ENCODE measurements at regions not wholly inside any gene's neighbourhood (a gene's known extent, or its start where the extent isn't known, plus 50 kb on each side); places are given as distances from the start of the nearest gene placed in this dataset.

DNA sequence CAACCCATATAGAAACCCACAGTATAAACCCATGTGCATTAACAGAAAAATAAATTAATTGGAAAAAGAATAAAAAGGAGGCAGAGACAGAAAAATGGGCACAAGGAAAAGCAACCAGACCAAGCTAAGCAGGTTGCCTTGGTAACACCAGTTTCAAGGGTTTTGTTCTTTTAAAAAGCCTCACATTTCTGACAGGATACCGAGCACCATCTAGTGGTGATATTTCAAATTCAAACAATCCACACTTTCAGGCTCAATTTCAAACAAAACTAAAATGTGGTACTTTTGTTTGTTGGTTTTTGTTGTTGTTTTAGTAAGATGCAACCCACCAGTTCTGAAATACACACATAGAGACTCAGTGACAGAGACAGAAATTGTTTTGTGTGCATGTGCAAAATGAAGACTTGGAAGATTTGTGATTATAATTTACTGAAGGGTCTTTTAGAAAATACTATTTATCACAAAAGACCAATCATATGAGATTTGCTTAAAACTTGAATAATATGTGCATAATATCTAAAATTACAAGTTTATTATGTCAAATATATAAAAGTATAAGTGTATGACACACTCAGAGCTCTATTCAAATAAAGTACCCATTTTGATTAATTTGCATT, 318.2 kb downstream of the SLCO4C1 start:
- Histone ChIP-seq H3K36me3 (ENCODE audit: control insufficient read depth in 2 of 2, extremely low read depth in 1 of 2, insufficient read depth in 2 of 2, low read length in 2 of 2) (no peaks in the 10 kb centered on the region), H3K4me3 (replicated peaks in 1 of 3; ENCODE audit: insufficient read depth in 1 of 3, low read depth in 1 of 3, low read length in 3 of 3) (no peak overlapping the region), H3K9me3 (replicated peaks; ENCODE audit: control insufficient read depth, insufficient read depth, low read length) (no peaks in the 10 kb centered on the region), H3K9ac (replicated peaks; ENCODE audit: extremely low read depth, insufficient read depth, low read length) (no peak overlapping the region), H3K9me1 (replicated peaks; ENCODE audit: control insufficient read depth, extremely low read depth, insufficient read depth, low read length) (no peaks in the 10 kb centered on the region), H3K79me2 (ENCODE audit: control insufficient read depth, insufficient read depth, low read length) (no peaks in the 10 kb centered on the region), H3K27me3 (ENCODE audit: control insufficient read depth in 2 of 2, insufficient read depth in 2 of 2, low read length in 2 of 2) (no peaks in the 10 kb centered on the region), H3K4me2 (ENCODE audit: insufficient read depth, low read length) (no peak overlapping the region), H4K20me1 (replicated peaks; ENCODE audit: control insufficient read depth, extremely low read depth, insufficient read depth, low read length) (no peaks in the 10 kb centered on the region), H3K4me1 (ENCODE audit: control insufficient read depth, extremely low read depth, insufficient read depth, low read length) (no peaks in the 10 kb centered on the region), H2AFZ (ENCODE audit: low read depth, low read length) (no peak overlapping the region), H3K27ac (ENCODE audit: insufficient read depth, low read depth, low read length) (no peak overlapping the region)
- DNase-seq (ENCODE audit: low read depth, low spot score) (peak; percentile 43), FAIRE-seq (peak; percentile 88)
- POLR2A ChIA-PET = no interaction called here
- no TSS peak for BruUV-seq (replicated peaks)
- intact Hi-C loops (cut with micrococcal nuclease) (loop anchor here (1.0 kb wide), 1 partner anchor 36 kb away; no protein-coding TSS in a partner anchor), dilution Hi-C loops (cut with MboI; ENCODE audit: extremely low pct_ligation_motif_present, low sequenced_read_pairs) (no loop called here)
- TF ChIP-seq POLR2AphosphoS5 (IDR thresholded peaks at IDR 0.05; ENCODE audit: insufficient read depth, low read depth, low read length) (no peak), GATA2 (IDR thresholded peaks at IDR 0.05; ENCODE audit: insufficient read depth, insufficient read length, low read depth, low read length) (no peak), FOS (IDR thresholded peaks at IDR 0.05; ENCODE audit: borderline replicate concordance, insufficient read depth, low read length) (no peak), JUN (IDR thresholded peaks at IDR 0.05; ENCODE audit: borderline replicate concordance, insufficient read depth, insufficient read length, low read depth) (no peak), EZH2 (IDR thresholded peaks at IDR 0.05; ENCODE audit: borderline replicate concordance, low read depth, low read length, severe bottlenecking) (no peak)
- TF ChIP-seq, protein P1, sequence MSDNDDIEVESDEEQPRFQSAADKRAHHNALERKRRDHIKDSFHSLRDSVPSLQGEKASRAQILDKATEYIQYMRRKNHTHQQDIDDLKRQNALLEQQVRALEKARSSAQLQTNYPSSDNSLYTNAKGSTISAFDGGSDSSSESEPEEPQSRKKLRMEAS (IDR thresholded peaks at IDR 0.05; ENCODE audit: insufficient read depth, insufficient read length) = no peak
- TF ChIP-seq, protein P2, sequence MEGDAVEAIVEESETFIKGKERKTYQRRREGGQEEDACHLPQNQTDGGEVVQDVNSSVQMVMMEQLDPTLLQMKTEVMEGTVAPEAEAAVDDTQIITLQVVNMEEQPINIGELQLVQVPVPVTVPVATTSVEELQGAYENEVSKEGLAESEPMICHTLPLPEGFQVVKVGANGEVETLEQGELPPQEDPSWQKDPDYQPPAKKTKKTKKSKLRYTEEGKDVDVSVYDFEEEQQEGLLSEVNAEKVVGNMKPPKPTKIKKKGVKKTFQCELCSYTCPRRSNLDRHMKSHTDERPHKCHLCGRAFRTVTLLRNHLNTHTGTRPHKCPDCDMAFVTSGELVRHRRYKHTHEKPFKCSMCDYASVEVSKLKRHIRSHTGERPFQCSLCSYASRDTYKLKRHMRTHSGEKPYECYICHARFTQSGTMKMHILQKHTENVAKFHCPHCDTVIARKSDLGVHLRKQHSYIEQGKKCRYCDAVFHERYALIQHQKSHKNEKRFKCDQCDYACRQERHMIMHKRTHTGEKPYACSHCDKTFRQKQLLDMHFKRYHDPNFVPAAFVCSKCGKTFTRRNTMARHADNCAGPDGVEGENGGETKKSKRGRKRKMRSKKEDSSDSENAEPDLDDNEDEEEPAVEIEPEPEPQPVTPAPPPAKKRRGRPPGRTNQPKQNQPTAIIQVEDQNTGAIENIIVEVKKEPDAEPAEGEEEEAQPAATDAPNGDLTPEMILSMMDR (IDR thresholded peaks at IDR 0.05; ENCODE audit: extremely low read depth in 1 of 2, insufficient read depth in 1 of 2, low read depth in 1 of 2, low read length in 2 of 2) = peak; percentile 36 to 48
- CTCF ChIA-PET = interaction anchor here (0.6 to 1.5 kb wide), 3 partner anchors 28 to 91 kb away, joined by 3 to 5 read pairs (median 3); no protein-coding TSS in a partner anchor
